ENCODE measurements at regions not wholly inside any gene's neighbourhood (a gene's known extent, or its start where the extent isn't known, plus 50 kb on each side); places are given as distances from the start of the nearest gene placed in this dataset.

- TF ChIP-seq EZH2 (IDR thresholded peaks at IDR 0.05) (no peak), POLR2AphosphoS5 (IDR thresholded peaks at IDR 0.05; ENCODE audit: borderline replicate concordance, low read depth, low read length) (no peak)
Observed at GRCh38 chr5:164179406-164179805, 674.0 kb downstream of the MAT2B start.
